Uterus (tissue), 2 donors: ENCODE measurements at regions not wholly inside any gene's neighbourhood (a gene's known extent, or its start where the extent isn't known, plus 50 kb on each side); places are given as distances from the start of the nearest gene placed in this dataset.
"Not testable (repeated sequence)": the region's sequence is repeated elsewhere in the genome, so short reads cannot be mapped to it uniquely, and the experiment has no call there.

ENCODE experiments used
- POLR2A ChIP-seq, 2 donors: fragments of 450-650 bp; IDR thresholded peaks; one replicate each; pipeline ENCODE4 v1.6.1; 2016; ENCODE audit warnings: antibody characterized with exemption in 2 of 2, mild to moderate bottlenecking in 1 of 2, moderate library complexity in 1 of 2
- TF ChIP-seq, protein P1 (sequence below), 4 experiments: fragments of 200-600 bp in 2 of 4; fragments of 450-650 bp in 2 of 4; sonication (generic) in 2 of 4; IDR thresholded peaks; one replicate each; pipeline ENCODE4 v1.5.1; 2016 to 2019; ENCODE audit warnings: antibody characterized with exemption in 4 of 4, mild to moderate bottlenecking in 2 of 4, moderate library complexity in 1 of 4

DNA sequence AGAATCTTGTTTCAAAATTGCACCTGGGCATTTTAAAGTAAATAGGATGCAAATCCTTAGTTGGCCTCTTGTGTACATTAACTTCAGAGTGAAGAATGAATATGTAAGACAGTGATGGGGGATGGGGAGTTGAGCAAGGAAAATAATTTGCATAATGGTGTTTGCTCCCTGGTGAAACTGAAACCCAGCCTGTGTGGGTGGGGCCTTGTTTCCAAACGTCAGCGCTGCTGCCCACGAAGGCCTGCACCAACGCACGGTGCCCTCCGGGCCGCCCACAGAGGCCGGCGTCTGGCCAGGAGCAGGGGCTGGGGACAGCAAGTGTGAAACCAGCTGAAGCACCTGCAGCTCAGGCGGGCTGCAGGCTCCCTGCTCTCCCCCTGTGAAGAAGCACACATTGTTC, 262.0 kb upstream of the PLGLB2 start:
- TF ChIP-seq, protein P1, sequence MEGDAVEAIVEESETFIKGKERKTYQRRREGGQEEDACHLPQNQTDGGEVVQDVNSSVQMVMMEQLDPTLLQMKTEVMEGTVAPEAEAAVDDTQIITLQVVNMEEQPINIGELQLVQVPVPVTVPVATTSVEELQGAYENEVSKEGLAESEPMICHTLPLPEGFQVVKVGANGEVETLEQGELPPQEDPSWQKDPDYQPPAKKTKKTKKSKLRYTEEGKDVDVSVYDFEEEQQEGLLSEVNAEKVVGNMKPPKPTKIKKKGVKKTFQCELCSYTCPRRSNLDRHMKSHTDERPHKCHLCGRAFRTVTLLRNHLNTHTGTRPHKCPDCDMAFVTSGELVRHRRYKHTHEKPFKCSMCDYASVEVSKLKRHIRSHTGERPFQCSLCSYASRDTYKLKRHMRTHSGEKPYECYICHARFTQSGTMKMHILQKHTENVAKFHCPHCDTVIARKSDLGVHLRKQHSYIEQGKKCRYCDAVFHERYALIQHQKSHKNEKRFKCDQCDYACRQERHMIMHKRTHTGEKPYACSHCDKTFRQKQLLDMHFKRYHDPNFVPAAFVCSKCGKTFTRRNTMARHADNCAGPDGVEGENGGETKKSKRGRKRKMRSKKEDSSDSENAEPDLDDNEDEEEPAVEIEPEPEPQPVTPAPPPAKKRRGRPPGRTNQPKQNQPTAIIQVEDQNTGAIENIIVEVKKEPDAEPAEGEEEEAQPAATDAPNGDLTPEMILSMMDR (IDR thresholded peaks at IDR 0.05) = not testable (repeated sequence)
- not testable (repeated sequence) for TF ChIP-seq POLR2A (IDR thresholded peaks at IDR 0.05)
